ENCODE measurements at regions not wholly inside any gene's neighbourhood (a gene's known extent, or its start where the extent isn't known, plus 50 kb on each side); places are given as distances from the start of the nearest gene placed in this dataset.

- TF ChIP-seq CTCF (IDR thresholded peaks at IDR 0.05) (no peak), EZH2 (IDR thresholded peaks at IDR 0.05; ENCODE audit: borderline replicate concordance, insufficient read depth, low read depth, low read length, poor library complexity, severe bottlenecking) (no peak)
These were observed 651.6 kb downstream of the NPHP4 start for GRCh38 chr1:5340560-5341130.
